Stimulated activated memory B cell treated with anti-CD40 and anti-IgM and Interleukin-4, amounts not matched to agents 10 μg/mL and 1 μg/mL and 100 μg/mL, for 72 hours (primary cell): ENCODE measurements at regions not wholly inside any gene's neighbourhood (a gene's known extent, or its start where the extent isn't known, plus 50 kb on each side); places are given as distances from the start of the nearest gene placed in this dataset.

Experiments used
- ATAC-seq: fragments of 150-1000 bp; cut with Tn5 transposase; 2 replicates; pipeline ENCODE4 v1.10.0; 2021
- H3K27ac Mint-ChIP-seq: one replicate; pipeline ENCODE4 v1.8.0; 2022; ENCODE audit warnings: mild to moderate bottlenecking, mixed read lengths
- H3K27me3 Mint-ChIP-seq: one replicate; pipeline ENCODE4 v1.8.0; 2022; ENCODE audit warnings: mixed read lengths
- H3K36me3 Mint-ChIP-seq: one replicate; pipeline ENCODE4 v1.8.0; 2022; ENCODE audit warnings: mixed read lengths
- H3K4me1 Mint-ChIP-seq: one replicate; pipeline ENCODE4 v1.8.0; 2022; ENCODE audit warnings: mixed read lengths
- H3K4me3 Mint-ChIP-seq: one replicate; pipeline ENCODE4 v1.8.0; 2022; ENCODE audit warnings: mild to moderate bottlenecking, moderate library complexity, mixed read lengths
- H3K9me3 Mint-ChIP-seq: one replicate; pipeline ENCODE4 v1.8.0; 2022; ENCODE audit warnings: mixed read lengths

DNA sequence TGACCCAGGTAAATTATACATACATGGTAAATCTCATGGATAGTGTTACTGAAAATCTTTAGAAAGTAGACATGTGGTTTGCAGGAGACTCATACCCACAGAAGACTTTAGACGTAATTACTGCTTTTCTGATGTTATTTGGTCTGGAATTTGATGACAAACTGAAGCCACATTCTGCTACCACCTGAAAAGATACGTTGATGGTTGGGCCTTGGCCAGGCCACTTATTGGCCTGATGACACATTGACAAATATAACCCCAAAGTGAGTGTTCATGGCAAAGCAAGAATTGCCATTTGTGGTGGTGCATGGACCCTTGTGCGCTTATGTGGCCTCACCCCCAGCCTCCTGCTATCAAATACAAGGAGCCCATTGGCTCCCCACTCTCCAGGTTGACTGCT, 155.6 kb downstream of the METTL4 start:
- no peak overlapping the region for H3K4me3 Mint-ChIP-seq
- peaks cover 1% of the 10 kb centered on the region for H3K27me3 Mint-ChIP-seq
- no peak overlapping the region for H3K27ac Mint-ChIP-seq
- H3K4me1 Mint-ChIP-seq, result no peaks in the 10 kb centered on the region
- ATAC-seq, result no peak
- peaks cover 3% of the 10 kb centered on the region for H3K9me3 Mint-ChIP-seq
- H3K36me3 Mint-ChIP-seq, result no peaks in the 10 kb centered on the region

DNA sequence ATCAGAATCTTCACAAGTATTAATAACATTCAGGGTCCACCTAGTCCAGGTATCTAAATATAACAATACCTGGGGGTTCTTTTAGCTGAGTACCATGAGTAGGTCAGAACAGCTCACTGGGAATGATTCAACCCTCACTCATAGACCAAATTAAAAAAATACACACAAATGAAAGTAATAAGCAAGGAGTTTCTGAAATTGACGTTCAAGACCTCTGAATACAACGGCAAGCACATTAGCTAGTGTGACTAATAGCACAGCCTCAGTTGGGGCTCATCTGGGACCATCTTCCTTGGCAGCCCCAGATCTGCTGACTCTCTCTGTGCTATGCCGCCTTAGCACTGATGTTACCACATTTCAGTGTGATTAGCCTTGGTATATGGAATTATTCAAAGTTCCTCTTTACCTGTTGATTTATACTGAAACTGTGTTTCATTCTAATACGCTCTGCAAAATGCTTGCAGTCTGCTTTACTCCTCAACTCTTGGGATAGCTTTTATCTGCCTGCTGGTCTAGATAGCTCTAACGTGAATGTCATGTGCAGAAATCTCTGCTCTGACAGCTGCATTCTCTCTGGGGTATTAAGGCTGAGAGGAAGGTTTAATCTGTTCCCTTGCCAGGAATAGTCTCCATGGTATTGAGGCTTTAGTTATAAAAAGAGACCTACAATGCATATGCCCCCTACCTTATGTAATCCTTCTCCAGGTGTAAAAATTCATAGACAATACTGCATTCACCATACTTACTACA, 153.3 kb downstream of the METTL4 start:
- Mint-ChIP-seq H3K36me3 (no peaks in the 10 kb centered on the region), H3K27ac (no peak overlapping the region), H3K9me3 (peaks cover 3% of the 10 kb centered on the region)

DNA sequence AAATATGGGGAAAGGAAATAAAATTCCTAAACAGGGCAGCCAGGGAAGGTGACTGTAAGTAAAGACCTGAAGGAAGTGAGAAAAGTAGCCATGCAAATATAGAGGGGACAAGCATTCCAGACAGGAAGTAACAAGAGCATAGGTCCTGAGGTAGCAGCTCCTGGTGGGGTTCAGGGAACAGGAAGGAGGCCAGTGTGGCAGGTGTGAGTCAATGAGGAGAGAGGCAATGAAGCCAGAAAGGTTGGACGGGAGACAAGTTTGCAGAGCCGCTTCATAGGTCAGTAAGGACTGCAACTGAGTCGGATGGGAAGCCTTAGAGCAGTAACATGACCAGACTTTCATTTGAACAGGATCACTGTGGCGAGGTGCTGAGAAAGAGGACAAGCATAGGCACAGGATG, 150.9 kb downstream of the METTL4 start:
- Mint-ChIP-seq H3K36me3 (no peaks in the 10 kb centered on the region), H3K27me3 (no peaks in the 10 kb centered on the region), H3K27ac (no peak overlapping the region), H3K4me3 (no peak overlapping the region), H3K9me3 (peaks cover 4% of the 10 kb centered on the region), H3K4me1 (no peaks in the 10 kb centered on the region)
- no peak for ATAC-seq

More for the DNA sequence above, 153.3 kb downstream of the METTL4 start:
- no peaks in the 10 kb centered on the region for H3K27me3 Mint-ChIP-seq
- no peak overlapping the region for H3K4me3 Mint-ChIP-seq
- ATAC-seq, result no peak
- H3K4me1 Mint-ChIP-seq, result no peaks in the 10 kb centered on the region

DNA sequence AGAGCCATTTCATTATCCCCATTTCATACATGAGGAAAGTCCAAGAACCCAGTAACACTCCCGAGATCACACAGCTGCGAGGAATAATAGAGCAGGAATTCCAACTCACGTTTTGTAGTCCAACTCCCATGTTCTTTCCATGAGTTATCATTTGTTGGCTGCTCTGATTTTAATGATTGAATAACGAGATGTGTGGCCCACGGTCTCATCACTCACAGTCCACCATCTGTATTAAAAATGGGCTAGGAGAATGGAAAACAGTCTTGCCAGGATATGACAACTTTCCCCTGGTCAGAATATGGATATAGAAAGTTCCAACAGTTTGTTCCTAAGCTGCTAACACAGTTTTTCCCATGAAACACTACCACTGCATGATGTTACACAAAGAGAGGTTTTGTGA, 147.5 kb downstream of the METTL4 start:
- H3K36me3 Mint-ChIP-seq, result no peaks in the 10 kb centered on the region
- no peak overlapping the region for H3K4me3 Mint-ChIP-seq
- no peaks in the 10 kb centered on the region for H3K27me3 Mint-ChIP-seq
- ATAC-seq, result no peak
- H3K27ac Mint-ChIP-seq, result no peak overlapping the region
- H3K4me1 Mint-ChIP-seq, result no peaks in the 10 kb centered on the region
- peaks cover 6% of the 10 kb centered on the region for H3K9me3 Mint-ChIP-seq

DNA sequence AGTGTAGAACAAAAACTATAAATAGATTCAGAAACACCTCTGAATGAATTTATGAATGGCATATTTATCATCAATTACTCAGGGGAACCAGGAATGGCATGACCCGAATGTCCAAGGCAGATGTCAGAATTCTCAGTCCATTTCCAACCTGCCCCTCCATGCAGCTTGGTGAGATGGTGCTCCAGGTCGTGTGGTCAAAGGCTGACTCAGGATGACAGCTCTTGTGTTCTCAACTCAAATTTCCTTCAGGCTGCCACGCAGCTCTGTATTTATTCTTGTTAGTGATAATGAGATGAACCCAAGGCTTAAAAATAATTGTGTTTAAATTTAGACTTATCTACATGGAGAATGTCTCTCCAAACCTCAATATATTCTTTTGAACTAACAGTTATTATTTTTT, 146.9 kb downstream of the METTL4 start:
- H3K4me1 Mint-ChIP-seq, result no peaks in the 10 kb centered on the region
- H3K9me3 Mint-ChIP-seq, result peaks cover 6% of the 10 kb centered on the region
- no peaks in the 10 kb centered on the region for H3K27me3 Mint-ChIP-seq
- no peaks in the 10 kb centered on the region for H3K36me3 Mint-ChIP-seq
- H3K27ac Mint-ChIP-seq, result no peak overlapping the region
- no peak overlapping the region for H3K4me3 Mint-ChIP-seq
- ATAC-seq, result no peak

DNA sequence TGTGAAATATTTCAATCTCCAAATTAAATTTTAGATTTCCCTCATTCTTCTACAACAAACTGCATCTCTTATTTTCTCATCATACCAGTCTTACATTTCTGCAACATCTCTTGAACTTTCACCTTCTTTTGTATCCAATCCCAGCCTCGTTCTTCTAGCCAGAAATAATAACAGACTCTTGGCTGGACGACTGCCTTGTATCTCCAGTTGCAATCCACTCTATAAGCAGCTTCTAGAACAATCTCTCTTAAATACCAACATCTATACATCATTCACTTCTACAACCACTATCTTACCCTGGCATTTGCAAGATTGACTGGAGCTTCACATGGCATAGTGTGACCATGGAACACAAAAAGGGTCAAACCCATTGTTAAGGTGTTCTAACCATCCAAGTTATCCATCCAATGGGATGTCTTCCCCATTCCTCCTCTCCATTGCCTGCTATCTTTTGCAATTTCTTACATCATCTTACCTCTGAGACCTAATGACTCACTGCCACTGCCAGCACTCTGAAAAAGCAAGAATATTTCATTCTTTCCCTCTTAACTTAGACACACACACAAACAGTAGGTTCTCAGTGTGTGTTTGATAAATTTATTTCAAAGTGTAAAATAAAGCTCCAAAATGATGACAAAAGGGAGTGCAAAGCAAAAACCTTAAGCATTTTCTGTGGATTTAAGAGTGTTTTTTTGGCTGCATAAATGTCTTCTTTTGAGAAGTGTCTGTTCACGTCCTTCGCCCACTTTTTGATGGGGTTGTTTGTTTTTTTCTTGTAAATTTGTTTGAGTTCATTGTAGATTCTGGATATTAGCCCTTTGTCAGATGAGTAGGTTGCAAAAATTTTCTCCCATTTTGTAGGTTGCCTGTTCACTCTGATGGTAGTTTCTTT, 145.6 kb downstream of the METTL4 start:
- H3K4me3 Mint-ChIP-seq, result no peak overlapping the region

DNA sequence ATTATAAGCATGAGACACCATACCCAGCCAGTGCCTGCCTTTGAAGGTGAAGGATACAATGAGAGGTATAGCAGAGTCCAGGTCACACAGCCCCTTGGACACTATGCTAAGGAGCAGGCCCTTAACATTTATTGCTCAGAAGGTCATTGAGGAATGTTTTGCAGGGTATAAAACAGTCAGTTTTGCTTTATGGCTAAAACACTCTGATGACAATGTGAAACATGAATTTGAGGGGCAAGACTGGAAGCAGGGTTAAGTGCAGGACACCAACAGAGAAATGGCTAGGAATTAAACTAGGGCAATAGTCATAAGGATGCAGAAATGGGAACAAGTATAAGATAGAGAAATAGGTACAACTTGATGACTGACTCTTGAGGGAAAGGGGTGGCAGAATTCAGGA, 141.1 kb downstream of the METTL4 start:
- peaks cover 5% of the 10 kb centered on the region for H3K27me3 Mint-ChIP-seq
- peaks cover 11% of the 10 kb centered on the region for H3K9me3 Mint-ChIP-seq
- no peak overlapping the region for H3K4me3 Mint-ChIP-seq
- H3K36me3 Mint-ChIP-seq, result no peaks in the 10 kb centered on the region
- no peak for ATAC-seq
- H3K4me1 Mint-ChIP-seq, result no peaks in the 10 kb centered on the region
- H3K27ac Mint-ChIP-seq, result no peak overlapping the region

More for the DNA sequence above, 145.6 kb downstream of the METTL4 start:
- no peaks in the 10 kb centered on the region for H3K4me1 Mint-ChIP-seq
- no peak for ATAC-seq
- H3K9me3 Mint-ChIP-seq, result peaks cover 11% of the 10 kb centered on the region
- no peaks in the 10 kb centered on the region for H3K27me3 Mint-ChIP-seq
- H3K36me3 Mint-ChIP-seq, result no peaks in the 10 kb centered on the region
- no peak overlapping the region for H3K27ac Mint-ChIP-seq

DNA sequence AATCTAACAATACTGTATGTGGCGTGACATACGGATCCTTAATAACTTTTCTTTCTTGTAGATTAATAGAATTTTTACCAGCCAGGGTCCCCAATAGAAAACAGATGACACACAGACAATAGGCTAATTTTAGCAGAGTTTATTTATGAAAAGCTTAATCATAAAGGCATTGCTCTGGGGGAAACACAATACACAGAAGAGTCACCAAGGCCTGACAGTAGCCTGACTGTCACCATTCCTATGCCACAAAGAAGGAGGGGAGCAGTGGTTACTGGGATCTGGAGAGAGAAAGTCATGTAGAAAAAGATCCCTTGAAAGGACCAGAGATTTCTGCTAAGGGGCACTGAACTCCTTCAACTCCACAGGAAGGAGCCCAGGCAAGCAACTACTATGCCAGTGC, 139.5 kb downstream of the METTL4 start:
- H3K27me3 Mint-ChIP-seq, result peaks cover 16% of the 10 kb centered on the region
- no peak for ATAC-seq
- no peaks in the 10 kb centered on the region for H3K36me3 Mint-ChIP-seq
- no peaks in the 10 kb centered on the region for H3K4me1 Mint-ChIP-seq
- H3K9me3 Mint-ChIP-seq, result peaks cover 5% of the 10 kb centered on the region
- no peak overlapping the region for H3K4me3 Mint-ChIP-seq
- H3K27ac Mint-ChIP-seq, result no peak overlapping the region

DNA sequence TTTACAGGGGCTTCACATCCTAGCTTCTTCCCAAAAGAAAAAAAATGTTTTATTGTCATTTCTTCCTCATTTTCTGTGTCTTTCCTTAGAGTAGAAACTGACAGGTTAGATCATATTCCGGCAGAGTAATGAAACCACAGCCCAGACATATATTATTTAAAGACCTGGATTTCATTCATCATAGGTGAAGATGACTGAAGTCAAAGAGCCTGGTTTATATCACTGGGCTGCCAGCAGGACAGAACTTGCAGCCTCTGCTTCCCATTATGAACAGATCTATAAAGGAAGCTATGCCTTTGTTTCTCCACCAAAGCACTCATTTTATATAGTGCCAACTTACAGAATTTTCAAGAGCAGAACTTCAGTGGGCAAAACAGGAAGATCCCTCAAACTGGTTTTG, 137.9 kb downstream of the METTL4 start:
- no peak for ATAC-seq
- Mint-ChIP-seq H3K36me3 (no peaks in the 10 kb centered on the region), H3K9me3 (peaks cover 5% of the 10 kb centered on the region), H3K27me3 (peaks cover 16% of the 10 kb centered on the region), H3K27ac (no peak overlapping the region), H3K4me3 (no peak overlapping the region), H3K4me1 (no peaks in the 10 kb centered on the region)

DNA sequence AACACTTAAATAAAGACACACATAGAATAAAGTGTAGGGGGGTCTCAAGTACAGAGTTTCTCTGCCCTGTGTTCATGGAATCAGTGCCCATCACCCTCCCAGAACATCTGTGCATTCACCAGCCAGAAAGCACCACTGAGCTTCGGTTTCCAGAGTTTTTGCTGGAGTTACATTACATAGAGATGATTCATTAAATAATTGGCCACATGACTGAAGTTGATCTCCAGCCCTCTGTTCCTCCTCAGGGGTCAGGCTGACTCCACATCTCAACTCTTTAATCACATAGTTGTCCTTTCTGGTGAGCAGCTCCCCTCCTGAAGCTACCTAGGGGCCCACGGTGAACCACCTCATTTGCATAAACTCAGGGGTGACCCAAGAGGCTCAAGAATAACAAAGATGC, 129.8 kb downstream of the METTL4 start:
- Mint-ChIP-seq H3K27ac (no peak overlapping the region), H3K4me3 (no peak overlapping the region), H3K9me3 (no peaks in the 10 kb centered on the region), H3K36me3 (no peaks in the 10 kb centered on the region), H3K27me3 (no peaks in the 10 kb centered on the region), H3K4me1 (no peaks in the 10 kb centered on the region)
- no peak for ATAC-seq

DNA sequence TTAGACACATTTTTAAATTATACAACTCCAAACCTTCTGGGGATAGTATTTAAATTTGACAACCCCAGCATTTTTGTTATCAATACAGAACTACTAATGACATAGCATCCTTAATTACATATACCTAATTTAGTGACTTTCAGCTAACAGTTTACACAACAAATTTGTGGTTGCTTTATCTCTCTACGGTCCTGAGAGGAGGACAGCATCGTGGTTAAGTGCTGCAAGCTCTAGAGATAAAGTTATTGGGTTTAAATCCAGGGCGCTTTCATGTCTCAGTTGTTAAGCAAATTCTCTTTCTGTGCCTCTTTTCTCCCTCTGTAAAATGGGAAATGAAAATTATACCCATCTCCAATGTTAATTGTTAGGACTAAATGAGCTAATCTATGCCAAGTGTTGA, 129.3 kb downstream of the METTL4 start:
- Mint-ChIP-seq H3K9me3 (no peaks in the 10 kb centered on the region), H3K27me3 (no peaks in the 10 kb centered on the region)
- ATAC-seq, result no peak

DNA sequence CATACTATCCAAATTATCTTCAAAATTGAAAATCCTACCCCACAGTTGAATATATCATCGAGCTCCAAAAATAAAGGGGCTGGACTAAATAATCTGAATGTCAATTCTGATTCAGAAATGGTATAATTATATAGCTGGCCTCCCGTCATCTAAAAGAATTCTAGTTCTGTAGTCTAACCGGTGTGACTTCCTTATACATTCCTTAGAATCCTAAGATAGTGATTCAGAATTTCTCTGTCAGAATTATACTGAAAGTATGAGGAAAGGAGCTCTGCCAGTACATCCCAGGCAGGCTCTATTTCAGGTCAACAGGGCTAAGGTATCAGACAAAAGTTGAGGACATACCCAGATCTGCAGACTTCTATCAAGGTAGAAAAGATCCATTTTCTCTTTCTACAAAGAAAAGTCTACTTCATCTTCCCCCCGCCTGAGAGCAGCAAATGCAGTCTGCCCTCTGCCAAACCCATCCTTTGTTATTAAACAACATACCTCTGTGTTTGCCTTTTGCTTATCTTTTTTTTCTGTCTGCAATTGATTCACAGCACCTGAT, 128.5 kb downstream of the METTL4 start:
- Mint-ChIP-seq H3K4me3 (no peak overlapping the region), H3K36me3 (no peaks in the 10 kb centered on the region), H3K27me3 (no peaks in the 10 kb centered on the region), H3K9me3 (no peaks in the 10 kb centered on the region), H3K4me1 (no peaks in the 10 kb centered on the region), H3K27ac (no peak overlapping the region)
- no peak for ATAC-seq

More for the DNA sequence above, 129.3 kb downstream of the METTL4 start:
- Mint-ChIP-seq H3K36me3 (no peaks in the 10 kb centered on the region), H3K4me3 (no peak overlapping the region), H3K27ac (no peak overlapping the region), H3K4me1 (no peaks in the 10 kb centered on the region)

DNA sequence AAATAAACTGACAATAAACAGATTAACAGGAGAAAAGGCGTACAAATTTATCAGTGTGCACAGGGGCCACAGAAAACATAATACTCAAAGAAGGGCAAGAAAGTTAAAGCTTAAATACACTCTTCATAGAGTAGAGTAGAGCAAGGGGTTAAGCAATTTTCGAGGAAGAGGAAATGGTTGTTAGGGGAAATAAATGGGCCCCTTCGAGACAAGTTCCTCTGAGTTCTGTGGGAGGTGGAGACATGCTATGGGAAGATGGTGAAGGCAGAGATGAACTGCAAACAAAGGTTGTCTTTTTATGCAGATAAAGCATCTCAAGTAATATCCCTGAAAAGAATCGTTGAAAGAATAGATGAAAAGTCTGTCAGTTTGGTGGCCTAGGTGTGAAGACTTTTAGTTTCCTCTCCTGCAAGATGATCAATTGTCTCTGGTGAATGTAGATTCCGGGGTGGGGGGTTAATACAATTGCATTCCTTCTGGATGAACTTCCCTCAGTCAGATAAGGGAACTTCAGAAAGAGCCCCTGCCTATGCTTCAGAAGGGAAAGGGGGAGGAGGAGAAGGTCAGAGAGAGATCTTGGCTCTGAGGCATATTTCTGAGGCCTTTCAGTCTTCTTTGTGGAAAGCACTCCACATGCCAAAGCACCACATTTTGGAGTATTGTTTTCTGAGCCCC, 127.0 kb downstream of the METTL4 start:
- no peaks in the 10 kb centered on the region for H3K4me1 Mint-ChIP-seq
- ATAC-seq, result no peak
- no peaks in the 10 kb centered on the region for H3K9me3 Mint-ChIP-seq
- H3K27me3 Mint-ChIP-seq, result no peaks in the 10 kb centered on the region
- no peak overlapping the region for H3K4me3 Mint-ChIP-seq
- H3K36me3 Mint-ChIP-seq, result no peaks in the 10 kb centered on the region
- no peak overlapping the region for H3K27ac Mint-ChIP-seq

DNA sequence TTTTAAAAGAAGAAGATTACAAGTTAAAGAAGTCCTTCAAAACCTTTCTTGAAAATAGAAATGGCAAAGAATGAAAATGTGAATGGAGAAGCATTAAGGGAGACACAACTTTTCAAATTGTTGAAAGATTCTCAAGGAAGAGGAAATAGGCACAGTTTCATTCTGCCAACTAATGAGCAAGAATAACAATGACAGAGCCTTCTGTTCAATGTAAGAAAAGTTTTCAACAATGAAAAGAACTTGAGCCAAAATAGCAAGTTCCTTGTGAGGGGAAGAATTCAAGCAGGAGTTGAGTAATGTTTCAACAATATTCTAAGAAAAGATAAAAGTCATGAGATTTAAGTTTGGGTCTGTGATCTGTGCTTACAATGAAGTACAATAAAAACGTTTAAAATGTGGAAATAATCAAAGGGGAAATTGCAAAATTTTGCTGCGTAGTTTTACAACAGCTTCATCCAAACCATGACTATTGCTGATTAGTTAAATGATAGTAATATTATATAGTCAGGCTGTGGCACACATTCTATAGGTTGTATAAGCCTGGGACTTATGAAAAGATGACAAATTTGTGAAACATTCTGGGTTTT, 122.6 kb downstream of the METTL4 start:
- H3K4me3 Mint-ChIP-seq, result no peak overlapping the region
- H3K9me3 Mint-ChIP-seq, result no peaks in the 10 kb centered on the region
- H3K4me1 Mint-ChIP-seq, result peaks cover 4% of the 10 kb centered on the region
- no peaks in the 10 kb centered on the region for H3K27me3 Mint-ChIP-seq
- no peaks in the 10 kb centered on the region for H3K36me3 Mint-ChIP-seq
- no peak for ATAC-seq
- no peak overlapping the region for H3K27ac Mint-ChIP-seq

DNA sequence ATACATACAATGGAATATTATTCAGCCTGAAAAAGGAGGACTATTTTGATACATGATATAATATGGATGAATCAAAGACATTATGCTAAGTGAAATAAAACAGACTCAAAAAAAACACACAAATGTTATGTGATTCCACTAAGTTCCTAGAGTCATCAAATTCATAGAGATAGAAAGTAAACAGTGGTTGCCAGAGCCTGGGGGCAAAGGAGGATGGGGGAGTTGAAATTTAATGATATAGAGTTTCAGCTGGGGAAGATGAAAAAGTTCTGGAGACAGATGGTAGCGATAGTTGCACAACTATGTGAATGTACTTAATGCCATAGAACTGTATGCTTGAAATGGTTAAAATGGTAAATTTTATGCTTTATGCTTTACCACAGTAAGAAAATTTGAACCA, 119.7 kb downstream of the METTL4 start:
- Mint-ChIP-seq H3K27me3 (no peaks in the 10 kb centered on the region), H3K27ac (no peak overlapping the region), H3K4me1 (peaks cover 4% of the 10 kb centered on the region), H3K36me3 (no peaks in the 10 kb centered on the region), H3K9me3 (no peaks in the 10 kb centered on the region), H3K4me3 (no peak overlapping the region)
- no peak for ATAC-seq
